MCF 10A (cell line): ENCODE measurements at regions not wholly inside any gene's neighbourhood (a gene's known extent, or its start where the extent isn't known, plus 50 kb on each side); places are given as distances from the start of the nearest gene placed in this dataset.
A peak's percentile ranks its signal among the peaks of the same experiment; 100 is the strongest.

Experiments
- BruUV-seq: library from RNA; stranded (reverse); fragments of 400-500 nt; replicated peaks from 2 replicates; lab custom pipeline; 2021; lab: Mats Ljungman, UMichigan
- CTCF ChIA-PET: fragments of 300-600 bp; sonication (Branson Sonifier 250); formaldehyde crosslinking; extraction: SDS; loops from one replicate; lab custom pipeline; 2021; ENCODE audit warnings: antibody characterized with exemption, inconsistent platforms; lab: Yijun Ruan, JAX
- POLR2A ChIA-PET: fragments of 300-600, 350-650 bp; sonication (Branson Sonifier 250); formaldehyde crosslinking; extraction: SDS; loops from one replicate; lab custom pipeline; 2020; ENCODE audit warnings: antibody characterized with exemption, inconsistent platforms; lab: Yijun Ruan, JAX
- DNase-seq: peaks from one replicate; pipeline ENCODE4 v3.0.0-alpha.2; 2018; ENCODE audit not compliant: unreplicated experiment
- H3K27ac Mint-ChIP-seq: one replicate; pipeline ENCODE4 v1.8.0; 2022; ENCODE audit warnings: mild to moderate bottlenecking, low read depth, mixed read lengths; ENCODE audit not compliant: unreplicated experiment
- H3K27me3 Mint-ChIP-seq: one replicate; pipeline ENCODE4 v1.8.0; 2022; ENCODE audit warnings: mixed read lengths; ENCODE audit not compliant: insufficient read depth, unreplicated experiment
- H3K36me3 Mint-ChIP-seq: one replicate; pipeline ENCODE4 v1.8.0; 2022; ENCODE audit warnings: mild to moderate bottlenecking, moderate library complexity, mixed read lengths; ENCODE audit not compliant: insufficient read depth, unreplicated experiment
- H3K4me1 Mint-ChIP-seq: one replicate; pipeline ENCODE4 v1.8.0; 2022; ENCODE audit warnings: mixed read lengths; ENCODE audit not compliant: insufficient read depth, unreplicated experiment
- H3K4me3 Mint-ChIP-seq: one replicate; pipeline ENCODE4 v1.8.0; 2022; ENCODE audit warnings: mild to moderate bottlenecking, moderate library complexity, mixed read lengths; ENCODE audit not compliant: unreplicated experiment
- H3K9me3 Mint-ChIP-seq: one replicate; pipeline ENCODE4 v1.8.0; 2022; ENCODE audit warnings: mixed read lengths; ENCODE audit not compliant: unreplicated experiment
- CTCF ChIP-seq: fragments of 200-600 bp; IDR thresholded peaks from one replicate; pipeline ENCODE4 v1.8.0; 2022; ENCODE audit warnings: antibody characterized with exemption, mild to moderate bottlenecking; ENCODE audit not compliant: unreplicated experiment
- intact Hi-C: fragments of 100-400 bp; cut with micrococcal nuclease; formaldehyde crosslinking; loops from 2 replicates; pipeline ENCODE4 v1.14.1; 2022

- ChIA-PET CTCF (no interaction called here), POLR2A (no interaction called here)
- intact Hi-C loops = no loop called here
- no peaks in the 10 kb centered on the region for H3K36me3 Mint-ChIP-seq
- H3K9me3 Mint-ChIP-seq = no peaks in the 10 kb centered on the region
- no peaks in the 10 kb centered on the region for H3K27me3 Mint-ChIP-seq
- DNase-seq = no peak
- no peak for TF ChIP-seq CTCF
- no peak overlapping the region for H3K4me3 Mint-ChIP-seq
- no TSS peak for BruUV-seq
- no peak overlapping the region for H3K27ac Mint-ChIP-seq
- peaks cover 6% of the 10 kb centered on the region for H3K4me1 Mint-ChIP-seq
These were observed 284.5 kb upstream of the ADGRL4 start for GRCh38 chr1:79290927-79291474.

- BruUV-seq = no TSS peak
- Mint-ChIP-seq H3K36me3 (no peaks in the 10 kb centered on the region), H3K4me1 (no peaks in the 10 kb centered on the region), H3K27me3 (no peaks in the 10 kb centered on the region), H3K27ac (no peak overlapping the region), H3K9me3 (no peaks in the 10 kb centered on the region), H3K4me3 (no peak overlapping the region)
- ChIA-PET POLR2A (no interaction called here), CTCF (no interaction called here)
- no peak for TF ChIP-seq CTCF
- no peak for DNase-seq
- intact Hi-C loops = no loop called here
These were observed 281.5 kb upstream of the ADGRL4 start for GRCh38 chr1:79287982-79288381.

- Mint-ChIP-seq H3K4me3 (no peak overlapping the region), H3K9me3 (no peaks in the 10 kb centered on the region), H3K4me1 (no peaks in the 10 kb centered on the region), H3K27ac (no peak overlapping the region), H3K36me3 (no peaks in the 10 kb centered on the region), H3K27me3 (no peaks in the 10 kb centered on the region)
- TF ChIP-seq CTCF = no peak
- intact Hi-C loops = no loop called here
- no TSS peak for BruUV-seq
- ChIA-PET POLR2A (interaction anchor here (0.6 kb wide), 1 partner anchor 8 kb away, joined by 3 read pairs; no protein-coding TSS in a partner anchor), CTCF (interaction anchor here (1.0 kb wide), 1 partner anchor 17 kb away, joined by 3 read pairs; no protein-coding TSS in a partner anchor)
- no peak for DNase-seq
These were observed 279.1 kb upstream of the ADGRL4 start for GRCh38 chr1:79285667-79286066.

- intact Hi-C loops = no loop called here
- no TSS peak for BruUV-seq
- H3K27me3 Mint-ChIP-seq = no peaks in the 10 kb centered on the region
- POLR2A ChIA-PET = no interaction called here
- H3K4me1 Mint-ChIP-seq = no peaks in the 10 kb centered on the region
- no peak overlapping the region for H3K4me3 Mint-ChIP-seq
- no peak for TF ChIP-seq CTCF
- no peaks in the 10 kb centered on the region for H3K36me3 Mint-ChIP-seq
- no peaks in the 10 kb centered on the region for H3K9me3 Mint-ChIP-seq
- DNase-seq = peak; percentile 12
- CTCF ChIA-PET = interaction anchor here (1.0 kb wide), 1 partner anchor 9 kb away, joined by 4 read pairs; no protein-coding TSS in a partner anchor
- no peak overlapping the region for H3K27ac Mint-ChIP-seq
These were observed 276.9 kb upstream of the ADGRL4 start for GRCh38 chr1:79283451-79283850.
